ENCODE measurements at regions not wholly inside any gene's neighbourhood (a gene's known extent, or its start where the extent isn't known, plus 50 kb on each side); places are given as distances from the start of the nearest gene placed in this dataset.

DNA sequence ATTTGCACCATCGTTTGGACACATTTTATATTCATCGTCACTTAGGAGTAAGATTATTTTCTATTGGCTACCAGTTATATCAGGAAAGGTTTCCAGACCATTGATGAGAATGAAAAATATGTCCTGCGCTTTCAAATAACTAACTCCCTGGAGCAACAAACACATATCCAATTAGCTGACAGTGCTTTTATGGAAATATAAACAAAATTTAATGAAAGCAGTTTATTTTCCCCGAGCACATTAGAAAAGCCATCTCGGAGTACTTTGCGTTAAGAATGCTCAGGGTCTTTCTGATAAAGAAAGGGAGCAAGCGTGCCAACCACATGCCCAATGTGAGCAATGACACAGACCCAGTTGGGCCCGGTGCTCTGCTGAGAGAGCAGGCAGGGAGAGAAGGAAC lies 85.1 kb upstream of the ZPBP start:
- DNase-seq (ENCODE audit: low spot score) (no peak), ATAC-seq (no peak)
- Mint-ChIP-seq H3K27me3 (peaks cover 5 to 10% of the 10 kb centered on the region in 2 donors), H3K27ac (no peak overlapping the region), H3K4me1 (ENCODE audit: low read depth in 2 of 2) (no peaks in the 10 kb centered on the region), H3K36me3 (no peaks in the 10 kb centered on the region), H3K4me3 (no peak overlapping the region), H3K9me3 (no peaks in the 10 kb centered on the region)

DNA sequence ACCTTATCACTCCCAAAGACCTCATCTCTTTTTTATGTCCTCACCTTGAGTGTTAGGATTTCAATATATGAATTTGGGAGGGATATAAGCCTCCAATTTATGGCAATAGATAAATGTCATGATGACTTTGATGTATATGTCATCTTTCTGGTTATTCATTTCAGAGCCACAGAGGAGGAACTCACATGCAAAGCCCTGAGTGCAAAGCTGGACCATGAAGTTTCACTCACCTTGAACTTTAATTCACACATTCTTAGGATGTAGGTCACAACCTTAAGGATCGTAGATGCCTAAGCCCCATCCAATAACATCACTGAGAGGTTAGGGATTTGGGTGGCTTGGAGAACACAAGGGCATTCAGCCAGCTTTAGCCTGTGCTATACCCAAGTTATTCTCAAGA lies 81.9 kb upstream of the ZPBP start:
- no peaks in the 10 kb centered on the region for H3K36me3 Mint-ChIP-seq
- H3K4me3 Mint-ChIP-seq = no peak overlapping the region
- DNase-seq (ENCODE audit: low spot score) (no peak), ATAC-seq (no peak)
- H3K27ac Mint-ChIP-seq = no peak overlapping the region
- no peaks in the 10 kb centered on the region for H3K9me3 Mint-ChIP-seq
- H3K27me3 Mint-ChIP-seq = peaks cover 12 to 22% of the 10 kb centered on the region in 2 donors
- H3K4me1 Mint-ChIP-seq (ENCODE audit: low read depth in 2 of 2) = no peaks in the 10 kb centered on the region

DNA sequence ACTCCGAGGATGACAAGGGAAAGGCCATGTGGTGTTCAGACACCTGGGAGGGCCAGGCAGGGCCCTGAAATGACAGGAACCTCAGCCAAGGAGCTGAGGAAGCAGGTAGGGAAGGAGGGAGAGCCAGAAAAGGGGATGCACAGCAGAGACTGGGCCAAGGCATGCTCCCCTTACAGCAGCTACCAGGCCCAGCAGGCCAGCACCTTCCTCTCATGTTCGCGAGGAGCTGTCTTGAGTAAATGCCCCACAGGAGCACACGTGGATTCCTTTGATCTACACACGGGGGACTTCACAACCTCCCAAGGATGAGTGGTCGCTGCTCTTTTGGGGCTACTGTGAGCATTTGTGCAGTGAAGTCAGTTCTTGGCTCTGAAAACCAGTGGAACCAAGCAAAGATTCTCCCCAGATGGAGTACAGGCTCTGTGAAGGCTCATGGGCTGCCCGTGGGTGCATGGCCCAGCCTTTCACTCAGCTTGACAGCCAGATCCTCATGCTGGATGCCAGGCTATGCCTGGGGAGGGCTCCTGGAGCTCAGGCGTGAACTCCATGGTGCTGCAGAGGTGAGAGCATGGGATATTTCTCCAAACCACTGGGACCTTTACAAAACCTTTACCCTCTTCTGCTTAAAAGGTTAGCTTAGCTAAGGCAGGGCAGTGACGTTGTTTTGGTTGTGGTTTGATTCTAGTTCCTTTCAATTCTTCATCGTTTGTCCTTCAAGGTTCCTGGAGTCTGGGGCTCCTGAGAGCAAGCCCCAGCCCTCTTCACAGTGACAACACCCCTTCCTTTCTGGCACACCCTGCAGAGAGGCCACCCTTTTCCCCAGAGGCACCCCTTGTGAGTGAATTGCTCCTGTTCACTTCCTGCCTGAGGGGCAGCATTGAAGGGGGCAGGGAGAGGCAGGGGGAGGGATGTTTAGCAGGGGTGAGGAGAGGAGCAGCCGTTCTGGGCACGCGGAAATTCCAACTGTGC lies 74.2 kb upstream of the ZPBP start:
- Mint-ChIP-seq H3K27ac (peak overlapping the region in 1 of 2 donors; percentile 13), H3K27me3 (peaks cover under 1 to 3% of the 10 kb centered on the region in 2 donors), H3K36me3 (no peaks in the 10 kb centered on the region), H3K4me1 (ENCODE audit: low read depth in 2 of 2) (peaks cover 9 to 11% of the 10 kb centered on the region in 2 donors), H3K9me3 (no peaks in the 10 kb centered on the region), H3K4me3 (no peak overlapping the region)
- DNase-seq (ENCODE audit: low spot score) = no peak
- ATAC-seq = no peak

DNA sequence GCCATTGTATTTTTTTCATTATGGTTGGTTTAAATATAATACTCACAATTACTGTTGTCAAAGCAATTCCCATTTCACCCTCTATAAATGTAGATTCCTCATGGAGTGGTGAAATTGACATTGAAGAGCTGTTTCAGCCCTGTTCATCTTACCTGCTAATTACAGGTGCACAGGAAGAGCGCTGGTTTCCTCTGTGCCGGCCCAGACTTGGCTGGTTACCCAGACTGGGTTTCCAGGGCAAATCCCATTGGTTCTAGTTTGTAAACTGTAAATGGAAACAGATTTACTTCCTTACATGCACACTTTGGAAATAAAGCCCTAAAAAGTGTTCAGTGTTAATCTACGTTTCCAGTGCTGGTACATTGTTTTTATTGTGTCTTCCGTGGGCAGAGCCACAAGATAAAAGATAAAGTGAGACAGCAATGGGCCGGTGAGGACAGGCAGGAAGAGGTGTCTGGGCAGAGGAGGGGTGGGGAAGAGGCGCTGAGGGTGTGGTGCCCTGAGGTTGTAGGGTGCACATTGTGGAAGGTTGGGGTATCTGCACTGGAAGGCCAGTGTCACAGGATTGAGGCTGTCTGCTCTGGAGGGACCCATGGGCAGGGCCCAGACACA lies 71.6 kb upstream of the ZPBP start:
- ATAC-seq (peak in 1 of 2 donors; percentile 33), DNase-seq (ENCODE audit: low spot score) (no peak)
- H3K36me3 Mint-ChIP-seq = no peaks in the 10 kb centered on the region
- no peaks in the 10 kb centered on the region for H3K9me3 Mint-ChIP-seq
- no peak overlapping the region for H3K27ac Mint-ChIP-seq
- H3K4me3 Mint-ChIP-seq = no peak overlapping the region
- H3K27me3 Mint-ChIP-seq = no peaks in the 10 kb centered on the region
- H3K4me1 Mint-ChIP-seq (ENCODE audit: low read depth in 2 of 2) = peaks cover 9 to 11% of the 10 kb centered on the region in 2 donors

DNA sequence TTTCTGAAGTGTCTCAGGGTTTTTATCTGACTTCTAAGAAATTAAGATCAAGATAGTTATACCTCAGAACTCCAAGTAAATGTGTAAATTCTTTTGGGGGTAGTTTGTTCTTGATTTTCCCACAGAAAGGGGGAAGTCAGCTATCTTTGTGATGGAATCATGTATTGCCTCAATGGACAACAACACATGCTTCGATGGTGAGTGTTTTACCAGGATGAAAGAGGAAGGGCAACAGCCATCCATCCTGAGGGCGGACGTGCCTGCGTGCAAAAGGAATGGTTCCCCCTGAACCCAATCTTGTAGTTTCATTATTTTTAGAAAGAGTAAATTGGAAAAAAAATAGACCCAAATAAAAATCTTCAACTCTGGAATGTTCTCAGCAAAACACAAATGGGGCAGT lies 67.2 kb upstream of the ZPBP start:
- Mint-ChIP-seq H3K27ac (no peak overlapping the region), H3K36me3 (no peaks in the 10 kb centered on the region), H3K27me3 (peaks cover 0 to 4% of the 10 kb centered on the region in 2 donors), H3K4me3 (no peak overlapping the region), H3K9me3 (no peaks in the 10 kb centered on the region), H3K4me1 (ENCODE audit: low read depth in 2 of 2) (peaks cover 15 to 24% of the 10 kb centered on the region in 2 donors)
- no peak for ATAC-seq
- DNase-seq (ENCODE audit: low spot score) = no peak

DNA sequence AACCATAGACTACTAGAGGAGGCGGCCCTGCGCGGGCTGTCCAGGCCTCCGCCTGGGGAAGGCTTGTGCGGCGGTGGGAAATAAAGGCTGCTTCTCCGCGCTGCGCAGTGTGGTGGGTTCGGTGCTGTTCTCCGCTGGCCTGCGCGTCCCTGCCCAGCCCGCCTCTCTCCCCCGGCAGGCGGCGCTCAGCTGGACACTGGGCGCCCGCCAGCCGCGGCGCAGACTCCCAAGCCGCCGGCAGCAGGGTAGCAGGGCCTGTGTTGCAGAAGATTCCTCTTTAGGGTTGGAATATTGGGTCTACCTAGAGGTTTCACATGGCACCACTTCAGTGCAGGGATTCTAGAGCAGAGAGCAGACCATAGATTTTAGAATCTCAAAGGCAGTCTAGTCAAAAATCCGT lies 66.1 kb upstream of the ZPBP start:
- Mint-ChIP-seq H3K27ac (no peak overlapping the region), H3K27me3 (peaks cover 0 to 4% of the 10 kb centered on the region in 2 donors), H3K36me3 (no peaks in the 10 kb centered on the region), H3K4me3 (no peak overlapping the region), H3K9me3 (no peaks in the 10 kb centered on the region), H3K4me1 (ENCODE audit: low read depth in 2 of 2) (peaks cover 7 to 16% of the 10 kb centered on the region in 2 donors)
- ATAC-seq (no peak), DNase-seq (ENCODE audit: low spot score) (no peak)

DNA sequence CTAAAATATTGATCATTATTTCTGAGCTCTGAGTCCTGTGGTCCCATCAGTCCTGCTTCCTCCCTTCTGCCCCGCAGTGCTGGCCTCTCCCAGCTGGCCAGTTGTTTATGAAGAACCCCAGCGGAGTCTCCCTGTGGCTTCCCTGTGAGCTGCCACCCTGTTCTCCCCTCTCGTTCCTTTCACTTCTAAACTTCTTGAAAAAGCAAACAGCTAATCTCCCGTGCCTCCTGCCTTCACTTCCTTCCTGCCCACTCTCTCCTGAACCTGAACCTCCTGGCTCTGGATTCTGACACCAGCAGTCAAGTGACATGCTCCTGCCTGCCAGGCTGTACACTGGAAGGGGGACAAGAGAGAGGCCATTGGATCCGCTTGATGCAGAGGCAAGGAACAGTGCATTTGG lies 63.7 kb upstream of the ZPBP start:
- H3K4me3 Mint-ChIP-seq = peak overlapping the region; percentile 5
- no peak for DNase-seq (ENCODE audit: low spot score)
- H3K27ac Mint-ChIP-seq = peak overlapping the region; percentile 17 to 39
- H3K36me3 Mint-ChIP-seq = no peaks in the 10 kb centered on the region
- no peaks in the 10 kb centered on the region for H3K9me3 Mint-ChIP-seq
- H3K27me3 Mint-ChIP-seq = peaks cover 0 to 4% of the 10 kb centered on the region in 2 donors
- peaks cover 7 to 16% of the 10 kb centered on the region in 2 donors for H3K4me1 Mint-ChIP-seq (ENCODE audit: low read depth in 2 of 2)
- no peak for ATAC-seq

DNA sequence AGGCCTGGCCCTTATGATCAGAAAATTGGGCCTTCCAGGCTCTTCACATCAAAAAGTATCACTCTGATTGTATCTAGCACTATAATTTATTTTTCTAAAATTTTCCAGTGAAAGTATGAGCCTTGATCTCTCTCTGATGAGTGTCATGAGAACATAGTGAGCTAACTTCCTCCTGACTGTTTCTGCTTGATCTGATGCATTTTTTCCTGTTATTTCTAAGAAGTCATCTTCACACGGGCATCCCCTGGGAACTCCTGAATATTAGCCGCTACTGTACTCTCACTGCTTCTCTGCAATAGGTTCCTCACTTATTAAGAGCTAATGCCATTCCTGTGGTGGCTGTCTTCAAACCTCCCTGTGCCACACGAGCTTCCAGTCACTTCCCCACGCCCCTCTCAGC lies 63.1 kb upstream of the ZPBP start:
- peaks cover 0 to 4% of the 10 kb centered on the region in 2 donors for H3K27me3 Mint-ChIP-seq
- no peak for ATAC-seq
- no peaks in the 10 kb centered on the region for H3K9me3 Mint-ChIP-seq
- H3K36me3 Mint-ChIP-seq = no peaks in the 10 kb centered on the region
- H3K27ac Mint-ChIP-seq = peak overlapping the region; percentile 17 to 39
- H3K4me3 Mint-ChIP-seq = peak overlapping the region; percentile 5
- peaks cover 7 to 16% of the 10 kb centered on the region in 2 donors for H3K4me1 Mint-ChIP-seq (ENCODE audit: low read depth in 2 of 2)
- no peak for DNase-seq (ENCODE audit: low spot score)

DNA sequence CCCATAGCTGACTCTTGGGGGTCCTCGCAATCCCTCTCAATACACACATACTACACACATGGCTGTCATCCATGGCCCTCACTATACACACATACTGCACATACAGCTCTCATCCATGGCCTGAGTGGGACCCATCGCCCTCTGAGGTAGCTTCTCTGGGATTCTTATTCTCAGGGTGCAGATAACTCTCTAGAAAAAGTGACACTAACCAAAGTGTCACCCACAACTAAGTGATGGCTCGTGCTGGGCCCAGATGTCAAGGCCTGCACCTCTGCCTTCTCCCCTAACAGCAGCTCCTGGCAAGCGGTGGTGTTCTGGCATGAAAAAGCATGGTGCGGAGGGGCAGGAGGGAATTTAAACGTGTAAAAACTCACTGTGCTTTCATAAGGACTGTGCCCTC lies 62.7 kb upstream of the ZPBP start:
- H3K9me3 Mint-ChIP-seq = no peaks in the 10 kb centered on the region
- ATAC-seq (peak in 1 of 2 donors; percentile 52), DNase-seq (ENCODE audit: low spot score) (no peak)
- no peak overlapping the region for H3K27ac Mint-ChIP-seq
- H3K36me3 Mint-ChIP-seq = no peaks in the 10 kb centered on the region
- peaks cover 0 to 4% of the 10 kb centered on the region in 2 donors for H3K27me3 Mint-ChIP-seq
- H3K4me1 Mint-ChIP-seq (ENCODE audit: low read depth in 2 of 2) = peaks cover 7 to 16% of the 10 kb centered on the region in 2 donors
- H3K4me3 Mint-ChIP-seq = no peak overlapping the region

DNA sequence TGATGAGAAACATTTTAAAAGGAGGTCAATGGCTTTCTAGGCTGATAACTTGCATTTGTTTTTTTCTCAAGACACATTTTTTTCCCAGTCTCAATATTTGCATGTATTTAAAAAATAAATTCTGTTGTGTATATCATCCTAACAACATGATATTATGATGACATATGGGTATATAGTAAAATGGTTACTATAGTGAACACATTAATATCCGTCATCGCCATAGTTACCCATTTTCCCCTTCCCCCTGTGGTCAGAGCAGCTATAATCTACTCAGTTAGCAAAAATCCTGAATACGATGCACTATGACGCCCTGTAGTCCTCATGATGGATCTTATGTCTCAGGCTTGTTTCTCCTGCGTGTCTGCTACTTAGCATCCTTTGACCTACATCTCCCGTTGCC lies 60.9 kb upstream of the ZPBP start:
- Mint-ChIP-seq H3K27ac (no peak overlapping the region), H3K4me3 (no peak overlapping the region), H3K27me3 (peaks cover 0 to 4% of the 10 kb centered on the region in 2 donors), H3K36me3 (no peaks in the 10 kb centered on the region), H3K4me1 (ENCODE audit: low read depth in 2 of 2) (peaks cover 7 to 16% of the 10 kb centered on the region in 2 donors), H3K9me3 (no peaks in the 10 kb centered on the region)
- no peak for ATAC-seq
- no peak for DNase-seq (ENCODE audit: low spot score)

DNA sequence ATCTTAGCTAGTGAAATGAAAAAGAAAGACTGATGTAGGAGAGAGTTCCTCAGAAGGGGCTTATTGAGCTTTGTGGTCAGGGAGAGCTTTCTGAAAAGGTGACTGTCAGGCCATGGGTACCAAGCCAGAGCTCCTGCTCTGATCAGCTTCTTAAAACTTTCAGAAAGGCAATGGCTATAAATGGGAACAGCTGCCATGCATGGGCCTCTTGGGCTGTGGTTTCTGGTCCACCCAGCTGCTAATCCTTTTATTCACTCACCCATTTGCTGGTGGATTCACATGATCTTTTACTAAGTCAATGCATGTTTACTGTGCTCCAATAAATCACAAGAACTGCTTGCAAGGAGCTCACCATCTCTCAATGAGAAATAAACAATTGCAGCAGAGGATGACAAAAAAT lies 60.1 kb upstream of the ZPBP start:
- Mint-ChIP-seq H3K27me3 (peaks cover 0 to 4% of the 10 kb centered on the region in 2 donors), H3K36me3 (no peaks in the 10 kb centered on the region), H3K4me3 (no peak overlapping the region), H3K4me1 (ENCODE audit: low read depth in 2 of 2) (peaks cover 7 to 16% of the 10 kb centered on the region in 2 donors), H3K27ac (no peak overlapping the region), H3K9me3 (no peaks in the 10 kb centered on the region)
- ATAC-seq (no peak), DNase-seq (ENCODE audit: low spot score) (no peak)

DNA sequence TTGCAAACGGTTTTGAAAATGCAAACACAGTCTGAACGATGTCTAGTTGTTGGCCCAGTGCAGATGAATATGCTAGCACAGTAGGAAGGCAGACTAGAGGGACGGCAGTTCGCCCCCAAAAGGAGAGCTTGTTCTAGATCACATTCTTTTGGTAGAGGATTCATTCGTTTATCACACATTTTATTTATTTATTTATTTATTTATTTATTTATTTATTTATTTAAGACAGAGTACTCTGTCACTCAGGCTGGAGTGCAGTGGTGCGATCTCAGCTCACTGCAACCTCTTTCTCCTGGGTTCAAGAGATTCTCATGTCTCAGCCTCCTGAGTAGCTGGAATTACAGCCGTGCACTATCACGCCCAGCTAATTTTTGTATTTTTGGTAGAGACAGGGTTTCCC lies 59.4 kb upstream of the ZPBP start:
- H3K36me3 Mint-ChIP-seq = no peaks in the 10 kb centered on the region
- peaks cover 7 to 16% of the 10 kb centered on the region in 2 donors for H3K4me1 Mint-ChIP-seq (ENCODE audit: low read depth in 2 of 2)
- H3K27ac Mint-ChIP-seq = no peak overlapping the region
- ATAC-seq (no peak), DNase-seq (ENCODE audit: low spot score) (no peak)
- no peaks in the 10 kb centered on the region for H3K9me3 Mint-ChIP-seq
- H3K27me3 Mint-ChIP-seq = peaks cover 0 to 4% of the 10 kb centered on the region in 2 donors
- H3K4me3 Mint-ChIP-seq = no peak overlapping the region

DNA sequence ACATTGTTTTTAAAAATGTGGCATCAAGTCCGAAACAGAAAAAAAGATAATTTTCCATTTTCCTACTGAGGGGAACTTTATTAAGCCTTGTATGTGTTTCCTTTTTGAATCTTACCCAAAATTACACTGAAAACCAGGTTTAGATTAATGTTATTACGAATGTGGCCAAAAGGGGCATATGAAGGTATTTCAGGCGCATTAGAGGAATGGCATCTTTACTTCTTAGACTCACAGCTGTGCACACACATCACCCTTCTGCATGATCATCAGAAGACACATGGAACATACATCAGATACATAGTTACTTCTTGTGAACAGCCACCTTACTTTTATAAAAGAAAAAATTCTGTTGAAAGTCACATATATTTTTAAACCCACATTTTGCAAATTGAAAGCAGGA lies 58.6 kb upstream of the ZPBP start:
- peaks cover 6 to 12% of the 10 kb centered on the region in 2 donors for H3K4me1 Mint-ChIP-seq (ENCODE audit: low read depth in 2 of 2)
- H3K36me3 Mint-ChIP-seq = no peaks in the 10 kb centered on the region

DNA sequence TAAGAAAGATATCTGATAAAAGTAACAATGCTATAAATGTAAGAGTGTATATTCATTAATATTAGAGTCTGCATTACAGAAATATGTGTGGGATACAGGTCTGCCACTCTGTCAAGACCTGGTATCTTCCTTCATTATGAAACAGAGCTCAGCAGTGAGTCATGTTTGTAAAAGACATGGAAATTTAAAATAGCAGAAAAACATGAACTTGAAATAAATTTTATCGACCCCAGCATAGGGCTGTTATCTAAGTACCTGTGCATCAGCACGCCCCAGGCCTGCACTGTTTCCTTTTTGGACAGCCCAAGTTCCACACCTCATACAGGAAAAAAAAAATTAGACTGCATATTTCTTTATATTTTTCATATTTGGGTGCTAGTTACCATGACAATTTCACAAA lies 58.0 kb upstream of the ZPBP start:
- no peak for DNase-seq (ENCODE audit: low spot score)
- Mint-ChIP-seq H3K4me3 (no peak overlapping the region), H3K9me3 (no peaks in the 10 kb centered on the region), H3K4me1 (ENCODE audit: low read depth in 2 of 2) (peaks cover 0 to 6% of the 10 kb centered on the region in 2 donors), H3K27ac (no peak overlapping the region), H3K27me3 (peaks cover 0 to 7% of the 10 kb centered on the region in 2 donors), H3K36me3 (no peaks in the 10 kb centered on the region)
- ATAC-seq = no peak

More for the DNA sequence above, 58.6 kb upstream of the ZPBP start:
- H3K27me3 Mint-ChIP-seq = peaks cover 0 to under 1% of the 10 kb centered on the region in 2 donors
- DNase-seq (ENCODE audit: low spot score) (no peak), ATAC-seq (no peak)
- H3K9me3 Mint-ChIP-seq = no peaks in the 10 kb centered on the region
- H3K4me3 Mint-ChIP-seq = no peak overlapping the region
- no peak overlapping the region for H3K27ac Mint-ChIP-seq

Data from natural killer cell treated with Interleukin-12 subunit alpha and Interleukin-12 subunit beta and Interleukin-15 and Interleukin-18, amount 100 ng/mL, for 72 hours (primary cell).